GM21423 (cell line): ENCODE measurements at regions not wholly inside any gene's neighbourhood (a gene's known extent, or its start where the extent isn't known, plus 50 kb on each side); places are given as distances from the start of the nearest gene placed in this dataset.

Source experiments
- ATAC-seq: cut with Tn5 transposase; IDR thresholded peaks from one replicate; pipeline ENCODE4 v1.9.1; 2021; ENCODE audit warnings: mild to moderate bottlenecking, moderate library complexity; ENCODE audit not compliant: unreplicated experiment

GRCh38 chr2:177076636-177077179 lies 135.9 kb upstream of the HNRNPA3 start:
- no peak for ATAC-seq

GRCh38 chr2:177077778-177078177 lies 134.8 kb upstream of the HNRNPA3 start:
- ATAC-seq, result no peak

- ATAC-seq, result no peak
Measured at GRCh38 chr2:177078416-177078815, 134.2 kb upstream of the HNRNPA3 start.

- ATAC-seq, result no peak
Measured at GRCh38 chr2:177078855-177079254, 133.7 kb upstream of the HNRNPA3 start.

GRCh38 chr2:177080746-177081284 lies 131.8 kb upstream of the HNRNPA3 start:
- no peak for ATAC-seq

GRCh38 chr2:177084607-177085006 lies 128.0 kb upstream of the HNRNPA3 start:
- ATAC-seq, result no peak

- no peak for ATAC-seq
Measured at GRCh38 chr2:177088529-177088928, 124.1 kb upstream of the HNRNPA3 start.

GRCh38 chr2:177090967-177091366 lies 121.6 kb upstream of the HNRNPA3 start:
- no peak for ATAC-seq

GRCh38 chr2:177093371-177093770 lies 119.2 kb upstream of the HNRNPA3 start:
- ATAC-seq, result no peak

- no peak for ATAC-seq
Measured at GRCh38 chr2:177098001-177098613, 114.5 kb upstream of the HNRNPA3 start.

- ATAC-seq, result no peak
Measured at GRCh38 chr2:177101930-177102329, 110.7 kb upstream of the HNRNPA3 start.

GRCh38 chr2:177106212-177106611 lies 106.4 kb upstream of the HNRNPA3 start:
- ATAC-seq, result no peak

- ATAC-seq, result no peak
Measured at GRCh38 chr2:177108890-177109289, 103.7 kb upstream of the HNRNPA3 start.

GRCh38 chr2:177114712-177115111 lies 97.9 kb upstream of the HNRNPA3 start:
- no peak for ATAC-seq

GRCh38 chr2:177117755-177118154 lies 94.8 kb upstream of the HNRNPA3 start:
- ATAC-seq, result no peak

- ATAC-seq, result no peak
Measured at GRCh38 chr2:177118636-177119035, 94.0 kb upstream of the HNRNPA3 start.

- ATAC-seq, result no peak
Measured at GRCh38 chr2:177119099-177119498, 93.5 kb upstream of the HNRNPA3 start.

- ATAC-seq, result no peak
Measured at GRCh38 chr2:177123048-177123447, 89.5 kb upstream of the HNRNPA3 start.

- ATAC-seq, result no peak
Measured at GRCh38 chr2:177124371-177124770, 88.2 kb upstream of the HNRNPA3 start.

GRCh38 chr2:177127821-177128220 lies 84.8 kb upstream of the HNRNPA3 start:
- ATAC-seq, result no peak

GRCh38 chr2:177129610-177130009 lies 83.0 kb upstream of the HNRNPA3 start:
- ATAC-seq, result no peak

- no peak for ATAC-seq
Measured at GRCh38 chr2:177131858-177132257, 80.7 kb upstream of the HNRNPA3 start.

GRCh38 chr2:177138823-177139222 lies 73.8 kb upstream of the HNRNPA3 start:
- ATAC-seq, result no peak
